Left lobe of liver (tissue), 2 donors: ENCODE measurements at regions not wholly inside any gene's neighbourhood (a gene's known extent, or its start where the extent isn't known, plus 50 kb on each side); places are given as distances from the start of the nearest gene placed in this dataset.
"Not testable (repeated sequence)": the region's sequence is repeated elsewhere in the genome, so short reads cannot be mapped to it uniquely, and the experiment has no call there.

Source experiments
- ATAC-seq: fragments of 200-7000 bp; cut with Tn5 transposase; one replicate; pipeline ENCODE4 v1.9.1; 2020; ENCODE audit warnings: mild to moderate bottlenecking, moderate library complexity
- DNase-seq: peaks from one replicate; pipeline ENCODE4 v3.0.0-alpha.2; 2020; ENCODE audit warnings: low spot score
- donor health status: DM: no; HTN: no; CAD: no; lungs with moderate emphysema.
- donor health status: DM: no; HTN: yes; CAD: no.

DNA sequence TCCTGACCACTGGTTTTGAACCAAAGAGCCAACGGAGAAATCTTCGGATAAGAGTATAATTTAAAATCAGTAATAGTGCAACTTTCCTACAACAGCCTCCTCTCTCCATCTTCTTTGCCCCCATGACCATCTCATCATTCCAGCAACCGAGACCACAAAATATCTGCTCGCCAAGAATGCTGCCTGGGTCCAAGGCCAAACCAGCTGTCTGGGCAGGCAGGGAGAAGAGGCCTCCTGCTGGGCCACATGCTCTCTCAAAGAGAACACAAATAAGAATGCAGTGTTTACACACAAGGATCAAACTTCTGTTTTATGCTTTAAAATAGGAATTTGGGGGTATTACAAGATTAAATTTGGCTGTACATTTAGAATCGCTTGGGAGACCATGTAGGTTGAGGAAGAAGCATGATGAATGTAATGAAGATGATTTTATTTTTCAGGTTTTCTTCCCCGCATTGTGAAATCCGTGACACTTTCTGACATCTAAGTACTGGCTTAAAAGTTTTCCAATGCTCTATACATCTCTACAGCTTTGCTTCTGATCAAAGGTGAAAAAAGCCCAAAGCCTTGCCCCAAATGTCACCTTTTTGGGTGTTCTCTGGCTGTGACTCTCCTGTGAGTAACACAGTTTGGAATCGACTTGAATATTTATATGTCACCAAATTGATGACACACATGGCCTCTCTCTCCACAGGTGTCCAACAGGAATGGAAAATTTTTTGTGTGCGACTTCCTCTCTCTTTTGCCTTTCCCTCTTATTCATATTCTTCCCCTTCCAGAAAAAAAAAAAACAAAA is 79.4 kb upstream of the PROKR2 start:
- DNase-seq = no peak
- ATAC-seq = no peak

DNA sequence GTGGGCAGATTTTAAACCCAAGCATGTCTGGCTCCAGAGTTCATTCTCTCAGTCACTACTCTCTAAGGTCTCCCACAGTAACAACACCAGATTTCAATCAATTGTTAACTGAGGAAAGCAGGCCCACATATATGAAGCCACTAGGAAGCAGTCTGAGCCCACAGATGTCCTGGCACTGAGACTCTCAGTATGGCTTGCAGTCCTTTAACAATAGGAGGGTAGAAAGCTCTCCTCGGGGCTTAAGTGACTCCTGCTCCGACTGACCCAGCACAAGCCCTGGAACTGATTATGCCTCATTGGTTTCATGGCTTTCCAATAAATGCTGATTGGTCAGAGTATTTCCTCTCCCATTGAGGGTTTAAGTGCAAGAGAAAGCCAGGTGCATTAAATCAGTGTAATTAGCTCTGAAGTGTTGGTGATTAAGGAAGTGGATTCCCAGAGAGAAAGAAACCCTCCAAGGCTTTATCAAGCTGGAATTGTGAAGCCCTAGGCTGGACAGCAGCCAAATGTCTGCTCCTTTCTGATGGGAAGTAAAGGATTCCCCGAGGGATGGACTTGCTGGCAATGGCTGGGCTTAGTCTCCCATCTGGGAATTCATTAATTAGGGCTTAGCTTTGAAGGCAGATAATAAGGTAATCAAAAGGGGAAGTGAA is 76.6 kb upstream of the PROKR2 start:
- ATAC-seq (no peak), DNase-seq (no peak)

DNA sequence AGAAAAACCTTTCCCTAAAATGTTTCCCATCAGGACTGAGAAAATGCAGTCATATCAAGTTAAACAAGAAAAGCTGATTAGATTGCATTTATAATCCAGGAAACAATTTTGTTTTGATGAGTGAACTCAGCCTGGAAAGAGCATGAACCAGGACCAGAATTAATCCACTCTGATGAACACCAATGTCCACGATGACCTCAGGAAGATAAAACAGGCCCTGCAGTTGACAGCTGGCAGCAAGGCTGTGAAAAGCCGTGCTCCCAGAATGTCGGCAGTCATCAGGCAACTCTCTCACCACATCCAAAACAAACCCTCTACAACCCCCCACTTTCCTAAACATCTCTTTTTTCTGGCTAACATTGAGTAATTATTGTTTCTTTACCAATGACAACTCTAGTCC is 74.0 kb upstream of the PROKR2 start:
- DNase-seq (no peak), ATAC-seq (no peak)

DNA sequence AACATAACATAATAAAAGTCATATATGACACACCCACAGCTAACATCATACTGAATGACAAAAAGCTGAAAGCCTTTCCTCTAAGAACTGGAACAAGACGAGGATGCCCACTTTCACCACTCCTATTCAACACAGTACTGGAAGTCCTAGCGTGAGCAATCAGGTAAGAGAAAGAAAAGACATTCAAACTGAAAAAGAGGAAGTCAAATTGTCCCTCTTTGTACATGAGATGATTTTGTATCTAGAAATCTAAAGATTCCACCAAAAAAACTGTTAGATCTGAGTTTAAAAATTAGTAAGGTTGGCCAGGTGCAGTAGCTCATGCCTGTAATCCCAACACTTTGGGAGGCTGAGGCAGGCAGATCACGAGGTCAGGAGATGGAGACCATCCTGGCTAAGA is 70.1 kb upstream of the PROKR2 start:
- not testable (repeated sequence) for DNase-seq, ATAC-seq

DNA sequence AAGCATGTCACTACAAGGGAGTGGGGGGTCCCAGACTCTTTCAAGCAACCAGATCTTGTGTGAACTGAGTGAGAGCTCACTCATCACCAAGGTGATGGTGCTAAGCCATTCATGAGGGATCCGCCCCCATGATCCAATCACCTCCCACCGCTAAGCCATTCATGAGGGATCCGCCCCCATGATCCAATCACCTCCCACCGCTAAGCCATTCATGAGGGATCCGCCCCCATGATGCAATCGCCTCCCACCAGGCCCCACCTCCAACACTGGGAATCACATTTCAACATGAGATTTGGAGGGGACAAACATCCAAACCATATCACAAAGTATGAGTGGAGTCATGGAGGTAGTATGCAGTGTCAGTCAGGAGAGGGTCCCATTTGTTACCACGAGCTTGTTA is 64.8 kb upstream of the PROKR2 start:
- ATAC-seq = not testable (repeated sequence)

DNA sequence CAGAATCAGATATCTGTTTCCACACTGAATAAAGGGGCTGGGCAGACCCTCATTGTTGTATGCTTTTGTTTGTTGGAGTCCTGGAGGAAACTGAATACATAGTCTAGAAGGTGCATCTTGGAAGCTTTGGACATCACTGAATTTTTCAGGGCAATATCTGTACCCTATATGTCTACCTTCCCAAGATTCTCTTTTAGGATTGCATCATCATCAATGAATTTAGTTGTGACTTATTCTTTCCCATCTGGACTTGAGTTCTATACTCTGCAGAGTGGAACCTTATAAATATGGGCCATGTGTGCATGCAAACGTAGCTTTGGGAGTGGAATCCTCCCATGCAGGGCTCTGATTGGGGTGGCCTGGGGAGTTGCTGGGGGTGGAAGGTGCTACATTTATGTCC is 60.7 kb upstream of the PROKR2 start:
- ATAC-seq (no peak), DNase-seq (no peak)

More for the DNA sequence above, 64.8 kb upstream of the PROKR2 start:
- not testable (repeated sequence) for DNase-seq

DNA sequence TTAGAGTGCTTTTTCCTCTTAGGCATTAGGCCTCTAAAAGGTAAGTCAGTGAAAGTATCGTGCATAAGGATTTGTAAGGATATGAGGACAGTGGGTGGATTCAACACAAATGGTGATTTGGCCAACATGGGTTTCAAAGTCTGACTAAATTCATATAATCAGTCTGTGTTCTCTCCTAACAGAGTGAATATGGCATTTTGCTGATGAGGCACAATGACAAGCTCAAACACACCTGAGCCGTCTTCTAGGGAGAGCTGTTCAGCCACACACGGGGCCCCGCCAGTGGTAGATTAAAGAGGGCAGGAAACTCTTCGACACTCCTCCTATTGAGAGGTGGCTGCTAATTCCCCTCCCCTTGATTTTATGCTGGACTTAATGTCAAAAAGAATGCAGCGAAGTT is 59.5 kb upstream of the PROKR2 start:
- ATAC-seq = no peak
- DNase-seq = no peak

DNA sequence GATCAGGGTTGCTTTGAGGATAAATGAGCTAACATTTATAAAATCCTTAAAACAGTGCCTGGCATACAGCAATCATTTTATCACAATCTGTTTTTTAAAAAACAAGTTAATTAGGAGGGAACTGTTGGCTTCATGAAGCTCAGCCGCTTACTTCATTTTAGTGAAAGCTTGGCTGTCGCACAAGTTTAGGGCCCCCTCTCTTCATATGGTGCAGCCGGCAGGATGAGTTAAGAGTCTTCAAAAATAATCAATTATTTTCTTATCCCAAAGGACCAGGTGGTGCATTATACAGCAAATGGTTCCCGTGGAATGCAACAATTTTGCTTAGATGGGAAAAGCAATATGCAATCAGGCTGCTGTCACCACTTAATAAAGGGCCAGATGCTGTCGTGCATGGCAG is 57.4 kb upstream of the PROKR2 start:
- no peak for DNase-seq
- no peak for ATAC-seq

DNA sequence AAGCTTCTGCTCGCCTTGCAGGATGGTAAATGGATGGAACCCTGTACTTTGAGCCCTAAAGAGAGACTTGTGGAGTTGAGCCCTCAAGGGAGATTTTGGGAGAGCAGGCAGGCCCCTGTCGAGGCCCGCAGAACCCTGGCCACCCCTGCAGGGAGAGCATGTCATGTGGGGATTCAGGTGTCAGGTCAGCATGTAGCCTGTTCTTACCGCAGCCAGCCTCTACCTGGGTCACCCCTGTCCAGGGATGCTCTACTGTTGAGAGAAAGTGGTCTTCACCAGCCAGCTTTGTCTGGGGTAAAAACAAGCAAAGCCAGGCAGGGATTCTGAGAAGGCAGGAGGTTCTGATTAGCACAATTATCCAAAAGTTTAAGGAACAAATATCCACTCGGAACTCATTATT is 55.6 kb upstream of the PROKR2 start:
- DNase-seq (no peak), ATAC-seq (no peak)

DNA sequence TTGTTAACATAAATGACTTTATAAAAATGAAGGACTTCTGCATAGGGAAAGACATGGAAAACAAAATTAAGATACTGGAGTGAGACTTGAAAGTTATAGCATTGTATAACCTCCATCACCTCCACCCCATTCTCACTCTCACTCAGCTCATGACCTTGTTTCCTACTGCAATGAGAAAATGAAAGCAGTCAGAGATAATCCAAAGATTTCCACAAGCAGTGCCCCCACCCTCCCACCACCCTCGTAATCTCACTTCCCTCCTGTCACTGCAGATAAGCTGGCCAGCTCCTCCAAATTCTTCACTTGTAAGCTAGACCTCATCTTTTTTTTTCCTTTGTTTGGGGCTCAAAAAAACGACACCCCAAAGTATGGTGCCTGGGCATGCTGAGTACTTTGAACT is 52.9 kb upstream of the PROKR2 start:
- ATAC-seq (no peak), DNase-seq (no peak)
